Astrocyte (in vitro differentiated cells and primary cell): ENCODE measurements at regions not wholly inside any gene's neighbourhood (a gene's known extent, or its start where the extent isn't known, plus 50 kb on each side); places are given as distances from the start of the nearest gene placed in this dataset.

Experiments
- CTCF ChIP-seq: IDR thresholded peaks from 2 replicates; pipeline ENCODE4 v1.5.1; 2011; ENCODE audit warnings: low read depth, mild to moderate bottlenecking, inconsistent platforms, low read length, moderate library complexity; ENCODE audit not compliant: insufficient read depth
- EZH2 ChIP-seq: IDR thresholded peaks from 2 replicates; pipeline ENCODE4 v1.6.1; 2012; ENCODE audit warnings: mild to moderate bottlenecking, low read length, inconsistent platforms; ENCODE audit not compliant: insufficient read depth

GRCh38 chr2:67625178-67625577 is 228.0 kb downstream of the ETAA1 start:
- TF ChIP-seq CTCF (no peak), EZH2 (no peak)
